Activated naive CD8-positive, alpha-beta T cell (primary cell): ENCODE measurements at regions not wholly inside any gene's neighbourhood (a gene's known extent, or its start where the extent isn't known, plus 50 kb on each side); places are given as distances from the start of the nearest gene placed in this dataset.
"Not testable (repeated sequence)": the region's sequence is repeated elsewhere in the genome, so short reads cannot be mapped to it uniquely, and the experiment has no call there.

Experiments
- H3K27ac Mint-ChIP-seq: one replicate; pipeline ENCODE4 v1.8.0; 2021; ENCODE audit warnings: mixed read lengths
- H3K27me3 Mint-ChIP-seq: one replicate; pipeline ENCODE4 v1.8.0; 2021; ENCODE audit warnings: mixed read lengths
- H3K36me3 Mint-ChIP-seq: one replicate; pipeline ENCODE4 v1.8.0; 2021; ENCODE audit warnings: mixed read lengths
- H3K4me1 Mint-ChIP-seq: one replicate; pipeline ENCODE4 v1.8.0; 2021; ENCODE audit warnings: low read depth, mixed read lengths
- H3K4me3 Mint-ChIP-seq: one replicate; pipeline ENCODE4 v1.8.0; 2021; ENCODE audit warnings: mild to moderate bottlenecking, mixed read lengths
- H3K9me3 Mint-ChIP-seq: one replicate; pipeline ENCODE4 v1.8.0; 2021; ENCODE audit warnings: low read depth, mixed read lengths

GRCh38 chr9:93891549-93892310 is 63.4 kb downstream of the BARX1 start:
- Mint-ChIP-seq H3K4me3 (no peak overlapping the region), H3K27ac (no peak overlapping the region), H3K27me3 (peaks cover 5% of the 10 kb centered on the region), H3K36me3 (peaks cover 8% of the 10 kb centered on the region), H3K9me3 (peaks cover 10% of the 10 kb centered on the region), H3K4me1 (no peaks in the 10 kb centered on the region)

GRCh38 chr9:93891050-93891449 is 64.1 kb downstream of the BARX1 start:
- H3K4me3 Mint-ChIP-seq = no peak overlapping the region
- H3K4me1 Mint-ChIP-seq = no peaks in the 10 kb centered on the region
- H3K27me3 Mint-ChIP-seq = peaks cover 5% of the 10 kb centered on the region
- H3K36me3 Mint-ChIP-seq = peaks cover 8% of the 10 kb centered on the region
- no peak overlapping the region for H3K27ac Mint-ChIP-seq
- H3K9me3 Mint-ChIP-seq = peaks cover 10% of the 10 kb centered on the region

- peaks cover 8% of the 10 kb centered on the region for H3K36me3 Mint-ChIP-seq
- peaks cover 10% of the 10 kb centered on the region for H3K9me3 Mint-ChIP-seq
- no peak overlapping the region for H3K4me3 Mint-ChIP-seq
- H3K4me1 Mint-ChIP-seq = no peaks in the 10 kb centered on the region
- H3K27ac Mint-ChIP-seq = no peak overlapping the region
- H3K27me3 Mint-ChIP-seq = peaks cover 5% of the 10 kb centered on the region
Observed at GRCh38 chr9:93890436-93890935, 64.7 kb downstream of the BARX1 start.

GRCh38 chr9:93886911-93887310 is 68.2 kb downstream of the BARX1 start:
- Mint-ChIP-seq H3K4me3 (no peak overlapping the region), H3K9me3 (peaks cover 5% of the 10 kb centered on the region), H3K27me3 (peaks cover 13% of the 10 kb centered on the region), H3K27ac (no peak overlapping the region), H3K36me3 (peaks cover 6% of the 10 kb centered on the region), H3K4me1 (no peaks in the 10 kb centered on the region)

GRCh38 chr9:93884808-93885207 is 70.3 kb downstream of the BARX1 start:
- Mint-ChIP-seq H3K9me3 (peaks cover 5% of the 10 kb centered on the region), H3K4me1 (no peaks in the 10 kb centered on the region), H3K27me3 (peaks cover 15% of the 10 kb centered on the region), H3K36me3 (peaks cover 3% of the 10 kb centered on the region), H3K4me3 (no peak overlapping the region), H3K27ac (no peak overlapping the region)

GRCh38 chr9:93879662-93880407 is 75.3 kb downstream of the BARX1 start:
- H3K9me3 Mint-ChIP-seq = peaks cover 16% of the 10 kb centered on the region
- not testable (repeated sequence) for H3K36me3 Mint-ChIP-seq, H3K27ac Mint-ChIP-seq, H3K4me3 Mint-ChIP-seq, H3K4me1 Mint-ChIP-seq
- peaks cover 16% of the 10 kb centered on the region for H3K27me3 Mint-ChIP-seq

- peaks cover 13% of the 10 kb centered on the region for H3K36me3 Mint-ChIP-seq
- H3K27ac Mint-ChIP-seq = no peak overlapping the region
- peaks cover 28% of the 10 kb centered on the region for H3K9me3 Mint-ChIP-seq
- no peak overlapping the region for H3K4me3 Mint-ChIP-seq
- peaks cover 11% of the 10 kb centered on the region for H3K27me3 Mint-ChIP-seq
- H3K4me1 Mint-ChIP-seq = no peaks in the 10 kb centered on the region
Observed at GRCh38 chr9:93875330-93875729, 79.8 kb downstream of the BARX1 start.

GRCh38 chr9:93874242-93874641 is 80.9 kb downstream of the BARX1 start:
- H3K27ac Mint-ChIP-seq = no peak overlapping the region

GRCh38 chr9:93871286-93871685 is 83.9 kb downstream of the BARX1 start:
- H3K36me3 Mint-ChIP-seq = peaks cover 15% of the 10 kb centered on the region
- peaks cover 23% of the 10 kb centered on the region for H3K9me3 Mint-ChIP-seq
- peaks cover 8% of the 10 kb centered on the region for H3K27me3 Mint-ChIP-seq
- no peaks in the 10 kb centered on the region for H3K4me1 Mint-ChIP-seq
- no peak overlapping the region for H3K4me3 Mint-ChIP-seq
- no peak overlapping the region for H3K27ac Mint-ChIP-seq

More at GRCh38 chr9:93874242-93874641, 80.9 kb downstream of the BARX1 start:
- Mint-ChIP-seq H3K4me3 (no peak overlapping the region), H3K9me3 (peaks cover 28% of the 10 kb centered on the region), H3K27me3 (peaks cover 13% of the 10 kb centered on the region), H3K4me1 (no peaks in the 10 kb centered on the region), H3K36me3 (peaks cover 13% of the 10 kb centered on the region)

- H3K9me3 Mint-ChIP-seq = peaks cover 13% of the 10 kb centered on the region
- no peak overlapping the region for H3K27ac Mint-ChIP-seq
- no peaks in the 10 kb centered on the region for H3K4me1 Mint-ChIP-seq
- peaks cover 6% of the 10 kb centered on the region for H3K27me3 Mint-ChIP-seq
- no peak overlapping the region for H3K4me3 Mint-ChIP-seq
- peaks cover 10% of the 10 kb centered on the region for H3K36me3 Mint-ChIP-seq
Observed at GRCh38 chr9:93869863-93870262, 85.3 kb downstream of the BARX1 start.

GRCh38 chr9:93869088-93869487 is 86.1 kb downstream of the BARX1 start:
- peaks cover 10% of the 10 kb centered on the region for H3K9me3 Mint-ChIP-seq
- H3K4me3 Mint-ChIP-seq = no peak overlapping the region
- H3K36me3 Mint-ChIP-seq = peaks cover 8% of the 10 kb centered on the region
- H3K4me1 Mint-ChIP-seq = no peaks in the 10 kb centered on the region
- peaks cover 6% of the 10 kb centered on the region for H3K27me3 Mint-ChIP-seq
- H3K27ac Mint-ChIP-seq = no peak overlapping the region

- Mint-ChIP-seq H3K9me3 (no peaks in the 10 kb centered on the region), H3K27me3 (peaks cover 6% of the 10 kb centered on the region), H3K27ac (no peak overlapping the region), H3K4me3 (no peak overlapping the region), H3K4me1 (no peaks in the 10 kb centered on the region), H3K36me3 (peaks cover 3% of the 10 kb centered on the region)
Observed at GRCh38 chr9:93865716-93866115, 89.4 kb downstream of the BARX1 start.

GRCh38 chr9:93865245-93865644 is 89.9 kb downstream of the BARX1 start:
- Mint-ChIP-seq H3K27me3 (peaks cover 8% of the 10 kb centered on the region), H3K9me3 (no peaks in the 10 kb centered on the region), H3K27ac (no peak overlapping the region), H3K36me3 (peaks cover 3% of the 10 kb centered on the region), H3K4me1 (no peaks in the 10 kb centered on the region), H3K4me3 (no peak overlapping the region)

GRCh38 chr9:93864840-93865239 is 90.3 kb downstream of the BARX1 start:
- Mint-ChIP-seq H3K9me3 (no peaks in the 10 kb centered on the region), H3K36me3 (peaks cover 3% of the 10 kb centered on the region), H3K27ac (no peak overlapping the region), H3K4me1 (no peaks in the 10 kb centered on the region), H3K4me3 (no peak overlapping the region), H3K27me3 (peaks cover 9% of the 10 kb centered on the region)

GRCh38 chr9:93864032-93864431 is 91.1 kb downstream of the BARX1 start:
- no peaks in the 10 kb centered on the region for H3K4me1 Mint-ChIP-seq
- H3K9me3 Mint-ChIP-seq = no peaks in the 10 kb centered on the region
- H3K27ac Mint-ChIP-seq = no peak overlapping the region
- H3K4me3 Mint-ChIP-seq = no peak overlapping the region
- H3K36me3 Mint-ChIP-seq = peaks cover 1% of the 10 kb centered on the region
- peaks cover 9% of the 10 kb centered on the region for H3K27me3 Mint-ChIP-seq
